ENCODE measurements at regions not wholly inside any gene's neighbourhood (a gene's known extent, or its start where the extent isn't known, plus 50 kb on each side); places are given as distances from the start of the nearest gene placed in this dataset.
A peak's percentile ranks its signal among the peaks of the same experiment; 100 is the strongest.

DNA sequence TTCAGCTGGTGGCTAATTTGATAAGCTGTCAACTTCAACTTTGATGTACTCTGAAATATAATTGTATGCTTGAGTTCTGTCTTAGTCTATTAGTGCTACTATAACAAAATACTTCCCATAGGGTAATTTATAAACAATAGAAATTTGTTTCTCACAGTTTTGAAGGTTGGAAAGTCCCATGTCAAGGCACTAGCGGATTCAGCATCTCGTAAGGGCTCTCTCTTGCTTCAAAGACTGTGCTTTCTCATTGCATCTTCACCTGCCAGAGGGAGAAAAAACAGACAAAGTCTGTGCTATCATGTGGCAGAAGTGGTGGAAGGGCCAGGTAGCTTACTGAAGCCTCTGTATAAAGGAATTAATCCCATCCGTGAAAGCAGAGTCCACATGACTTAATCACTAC, 409.2 kb downstream of the CDH7 start:
- H3K4me1 ChIP-seq (replicated peaks in 1 of 4; ENCODE audit: control insufficient read depth in 3 of 4, insufficient read depth in 4 of 4, low read length in 3 of 4) = no peaks in the 10 kb centered on the region
- DNase-seq (ENCODE audit: low read depth in 1 of 2, low spot score in 2 of 2) (no peak), FAIRE-seq (no peak)
- H3K23ac ChIP-seq (ENCODE audit: insufficient read length) = no peak overlapping the region
- no peak overlapping the region for H4K8ac ChIP-seq (ENCODE audit: extremely low read depth, insufficient read depth, low read length)
- no peak overlapping the region for H3K4ac ChIP-seq (replicated peaks; ENCODE audit: insufficient read length, low read depth, low read length)
- whole genome bisulfite sequencing, 2 experiments (ENCODE audit: extremely low coverage in 1 of 2, insufficient coverage in 1 of 2, insufficient read length in 1 of 2, insufficient replicate concordance in 2 of 2, low coverage in 1 of 2, low lambda C conversion rate in 2 of 2, missing lambda C conversion rate in 1 of 2) = 87% methylated on average over 3 of the region's 3 CpGs; no CpG with 5 or more reads in 1 of the 2 experiments
- no peak overlapping the region for H2AK5ac ChIP-seq (ENCODE audit: low read depth, low read length)
- H2BK15ac ChIP-seq (ENCODE audit: low read length) = no peak overlapping the region
- H2BK20ac ChIP-seq (ENCODE audit: low read length) = no peak overlapping the region
- no peak overlapping the region for H3K56ac ChIP-seq (replicated peaks; ENCODE audit: insufficient read length, low read depth, low read length)
- H4K5ac ChIP-seq (ENCODE audit: insufficient read length, low read depth, low read length) = no peak overlapping the region
- no peaks in the 10 kb centered on the region for H3K36me3 ChIP-seq (ENCODE audit: control insufficient read depth in 2 of 4, insufficient read depth in 4 of 4, low read length in 3 of 4)
- H2BK12ac ChIP-seq (ENCODE audit: low read depth, low read length) = no peak overlapping the region
- no peak overlapping the region for H4K91ac ChIP-seq (replicated peaks; ENCODE audit: insufficient read length, low read length)
- no peaks in the 10 kb centered on the region for H3K79me2 ChIP-seq (ENCODE audit: control insufficient read depth in 1 of 2, insufficient read depth in 2 of 2, low read length in 2 of 2)
- no peak overlapping the region for H3K9ac ChIP-seq (replicated peaks in 1 of 4; ENCODE audit: extremely low read depth in 1 of 4, low read depth in 3 of 4, low read length in 3 of 4)
- no peak overlapping the region for H3K27ac ChIP-seq (ENCODE audit: low read depth, low read length)
- H2BK5ac ChIP-seq (ENCODE audit: low read depth, low read length) = no peak overlapping the region
- H3K79me1 ChIP-seq (ENCODE audit: low read depth, low read length) = no peaks in the 10 kb centered on the region
- H3K9me3 ChIP-seq (ENCODE audit: insufficient read depth in 2 of 2, low read depth in 1 of 2, low read length in 1 of 2) = no peaks in the 10 kb centered on the region
- CTCF ChIA-PET (ENCODE audit: partially characterized antibody) = no interaction called here
- H3K4me2 ChIP-seq (ENCODE audit: insufficient read depth in 1 of 2, low read depth in 2 of 2, low read length in 2 of 2) = no peak overlapping the region
- no peaks in the 10 kb centered on the region for H3K23me2 ChIP-seq (ENCODE audit: low read depth, low read length)
- no peak overlapping the region for H3K18ac ChIP-seq (ENCODE audit: extremely low read depth, low read length)
- no peak overlapping the region for H3K14ac ChIP-seq (ENCODE audit: insufficient read length)
- POLR2A ChIA-PET (ENCODE audit: partially characterized antibody) = interaction anchor here (0.7 kb wide), 1 partner anchor 89 kb away, joined by 3 read pairs; no protein-coding TSS in a partner anchor
- no peaks in the 10 kb centered on the region for H3K27me3 ChIP-seq (replicated peaks in 1 of 4; ENCODE audit: control insufficient read depth in 3 of 4, extremely low read depth in 1 of 4, insufficient read depth in 3 of 4, low read length in 3 of 4)
- no peak overlapping the region for H2BK120ac ChIP-seq (replicated peaks; ENCODE audit: low read depth, low read length)
- H4K20me1 ChIP-seq (replicated peaks in 1 of 2; ENCODE audit: control insufficient read depth in 1 of 2, insufficient read depth in 2 of 2, low read length in 2 of 2) = no peaks in the 10 kb centered on the region
- TF ChIP-seq SRF (IDR thresholded peaks at IDR 0.05; ENCODE audit: low read depth, low read length) (no peak), TBP (IDR thresholded peaks at IDR 0.05; ENCODE audit: low read depth, low read length) (no peak), USF2 (IDR thresholded peaks at IDR 0.05; ENCODE audit: low read length) (no peak), HDAC2 (IDR thresholded peaks at IDR 0.05; ENCODE audit: borderline replicate concordance in 1 of 2, low read depth in 2 of 2, low read length in 2 of 2) (no peak), BCL11A (IDR thresholded peaks at IDR 0.05; ENCODE audit: low read depth in 2 of 2, low read length in 2 of 2) (no peak), GABPA (IDR thresholded peaks at IDR 0.05; ENCODE audit: borderline replicate concordance, insufficient read depth, low read length) (no peak), GTF2F1 (IDR thresholded peaks at IDR 0.05; ENCODE audit: borderline replicate concordance, low read depth, low read length) (no peak)
- 0 out of 2 replicates have a peak overlapping the region, but pooled peaks have one; percentile 57 for H2AFZ ChIP-seq (ENCODE audit: low read length)
- H3K4me3 ChIP-seq (ENCODE audit: extremely low read depth in 1 of 4, insufficient read depth in 2 of 4, low read depth in 3 of 4, low read length in 4 of 4) = no peak overlapping the region
